Adipocyte (in vitro differentiated cells): ENCODE measurements at regions not wholly inside any gene's neighbourhood (a gene's known extent, or its start where the extent isn't known, plus 50 kb on each side); places are given as distances from the start of the nearest gene placed in this dataset.
"Not testable (repeated sequence)": the region's sequence is repeated elsewhere in the genome, so short reads cannot be mapped to it uniquely, and the experiment has no call there.

Source experiments
- DNase-seq: peaks from one replicate; pipeline ENCODE4 v3.0.0-alpha.2; 2015; ENCODE audit warnings: low read depth
- H3K27me3 ChIP-seq: replicated peaks from 2 replicates; pipeline ENCODE4 v1.7.0; 2013; ENCODE audit warnings: mild to moderate bottlenecking, low read length, moderate library complexity; ENCODE audit not compliant: control insufficient read depth, insufficient read depth
- H3K36me3 ChIP-seq: 2 replicates; pipeline ENCODE4 v1.7.0; 2013; ENCODE audit warnings: low read length, mild to moderate bottlenecking, moderate library complexity; ENCODE audit not compliant: control insufficient read depth, insufficient read depth, severe bottlenecking
- H3K4me1 ChIP-seq: 2 replicates; pipeline ENCODE4 v1.7.0; 2013; ENCODE audit warnings: mild to moderate bottlenecking, low read length, moderate library complexity; ENCODE audit not compliant: control insufficient read depth, insufficient read depth
- H3K4me3 ChIP-seq: 2 replicates; pipeline ENCODE4 v1.7.0; 2013; ENCODE audit warnings: mild to moderate bottlenecking, low read length, moderate library complexity
- H3K9ac ChIP-seq: 2 replicates; pipeline ENCODE4 v1.7.0; 2013; ENCODE audit warnings: mild to moderate bottlenecking, low read length, moderate library complexity
- H3K9me3 ChIP-seq: 2 replicates; pipeline ENCODE4 v1.7.0; 2013; ENCODE audit warnings: mild to moderate bottlenecking, low read length, moderate library complexity; ENCODE audit not compliant: control insufficient read depth

DNA sequence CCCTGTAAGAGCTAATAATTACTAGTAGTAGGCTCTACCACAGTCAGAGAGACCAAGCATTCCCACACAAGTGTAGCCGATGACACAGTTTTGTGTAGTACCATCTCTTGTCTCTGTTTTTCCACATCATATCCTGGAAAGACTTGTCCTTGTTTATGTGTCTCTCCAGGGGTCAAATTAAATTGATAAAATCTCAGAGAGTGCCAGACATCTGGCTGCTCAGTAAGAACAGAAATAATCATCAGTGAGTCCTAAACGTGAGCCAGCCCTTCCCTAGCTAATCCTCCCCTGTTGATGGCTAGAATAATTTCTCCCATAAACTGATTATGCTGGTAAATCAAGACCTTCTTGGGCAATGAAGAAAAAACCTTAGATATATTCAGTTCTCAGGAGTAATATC is 111.4 kb upstream of the GRAMD1B start:
- DNase-seq: no peak
- Histone ChIP-seq H3K36me3 (no peaks in the 10 kb centered on the region), H3K27me3 (peaks cover 9% of the 10 kb centered on the region), H3K4me3 (no peak overlapping the region), H3K9ac (no peak overlapping the region), H3K9me3 (no peaks in the 10 kb centered on the region), H3K4me1 (no peaks in the 10 kb centered on the region)

DNA sequence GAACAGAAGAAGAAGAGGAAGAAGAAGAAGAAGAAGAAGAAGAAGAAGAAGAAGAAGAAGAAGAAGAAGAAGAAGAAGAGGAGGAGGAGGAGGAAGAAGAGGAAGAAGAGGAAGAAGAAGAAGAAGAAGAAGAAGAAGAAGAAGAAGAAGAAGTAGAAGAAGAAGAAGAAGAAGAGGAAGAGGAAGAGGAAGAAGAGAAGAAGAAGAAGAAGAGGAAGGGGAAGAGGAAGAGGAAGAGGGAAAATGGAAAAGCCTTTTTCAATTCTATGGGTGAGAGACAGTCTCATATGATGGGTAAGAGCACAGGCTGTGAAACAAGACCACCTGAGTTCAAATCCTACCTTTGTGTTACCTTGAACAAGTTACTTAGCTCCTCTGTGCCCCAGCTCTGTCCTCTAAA is 111.9 kb upstream of the GRAMD1B start:
- not testable (repeated sequence) for H3K4me1 ChIP-seq, H3K4me3 ChIP-seq, H3K9ac ChIP-seq, H3K36me3 ChIP-seq, H3K9me3 ChIP-seq, H3K27me3 ChIP-seq, DNase-seq

GRCh38 chr11:123316003-123316402 is 114.1 kb upstream of the GRAMD1B start:
- H3K27me3 ChIP-seq: peaks cover 6% of the 10 kb centered on the region
- no peaks in the 10 kb centered on the region for H3K36me3 ChIP-seq
- H3K9ac ChIP-seq: no peak overlapping the region
- no peak for DNase-seq
- no peaks in the 10 kb centered on the region for H3K4me1 ChIP-seq
- no peak overlapping the region for H3K4me3 ChIP-seq
- H3K9me3 ChIP-seq: no peaks in the 10 kb centered on the region

DNA sequence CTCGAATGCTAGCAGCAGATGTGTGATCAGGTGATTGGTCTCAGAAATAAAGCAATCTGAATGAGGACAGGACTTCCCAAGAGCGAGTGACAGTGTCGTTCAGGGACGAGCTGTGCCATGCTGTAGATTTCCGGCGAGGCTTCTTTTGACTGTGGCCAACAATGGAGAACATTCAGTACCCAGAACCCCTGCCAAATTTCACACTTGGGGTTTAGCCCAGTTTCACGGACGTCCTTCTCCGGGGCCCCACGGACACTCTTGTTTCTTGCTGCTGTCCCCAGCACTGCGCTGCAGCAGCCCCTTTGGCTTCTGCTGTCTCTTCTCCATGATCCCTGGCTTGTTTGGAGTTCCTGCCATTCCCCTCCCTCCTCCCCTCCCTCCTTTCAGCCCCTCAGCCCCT is 115.1 kb upstream of the GRAMD1B start:
- no peak for DNase-seq
- Histone ChIP-seq H3K36me3 (no peaks in the 10 kb centered on the region), H3K4me1 (no peaks in the 10 kb centered on the region), H3K4me3 (no peak overlapping the region), H3K27me3 (peaks cover 6% of the 10 kb centered on the region), H3K9me3 (no peaks in the 10 kb centered on the region), H3K9ac (no peak overlapping the region)

- Histone ChIP-seq H3K4me3 (no peak overlapping the region), H3K27me3 (peaks cover 2% of the 10 kb centered on the region), H3K4me1 (peaks cover 5% of the 10 kb centered on the region), H3K36me3 (no peaks in the 10 kb centered on the region), H3K9ac (no peak overlapping the region), H3K9me3 (no peaks in the 10 kb centered on the region)
- DNase-seq: no peak
These were observed 116.8 kb upstream of the GRAMD1B start for GRCh38 chr11:123313262-123313661.

DNA sequence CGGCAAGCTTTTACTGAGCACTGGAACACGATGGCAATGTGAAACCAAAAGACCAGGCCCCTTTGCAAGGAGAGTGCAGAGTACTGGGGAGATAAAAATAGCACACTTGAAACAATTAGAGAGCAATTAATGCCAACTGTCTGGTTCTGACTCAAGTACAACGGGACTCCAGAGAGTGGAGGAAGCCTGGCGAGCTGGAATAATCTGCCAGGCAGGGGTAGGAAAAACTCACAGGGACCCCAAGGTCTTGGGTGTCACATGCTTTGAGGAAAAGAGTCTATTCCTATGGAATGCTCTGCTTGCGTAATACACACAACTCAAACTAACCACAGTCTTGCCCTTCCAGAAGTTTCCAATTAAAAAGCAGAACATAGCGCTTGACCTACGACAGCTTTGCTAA is 113.0 kb upstream of the CLMP start:
- Histone ChIP-seq H3K27me3 (no peaks in the 10 kb centered on the region), H3K4me3 (peak overlapping the region; percentile 2), H3K9ac (peak overlapping the region; percentile 44), H3K4me1 (peaks cover 15% of the 10 kb centered on the region), H3K9me3 (no peaks in the 10 kb centered on the region), H3K36me3 (no peaks in the 10 kb centered on the region)
- peak; percentile 84 for DNase-seq

GRCh38 chr11:123307276-123307675 is 112.2 kb upstream of the CLMP start:
- H3K27me3 ChIP-seq: no peaks in the 10 kb centered on the region
- H3K4me3 ChIP-seq: no peak overlapping the region
- no peak for DNase-seq
- H3K36me3 ChIP-seq: no peaks in the 10 kb centered on the region
- peak overlapping the region; percentile 44 for H3K9ac ChIP-seq
- peaks cover 22% of the 10 kb centered on the region for H3K4me1 ChIP-seq
- H3K9me3 ChIP-seq: no peaks in the 10 kb centered on the region

GRCh38 chr11:123306531-123306930 is 111.5 kb upstream of the CLMP start:
- Histone ChIP-seq H3K36me3 (no peaks in the 10 kb centered on the region), H3K9me3 (no peaks in the 10 kb centered on the region), H3K27me3 (no peaks in the 10 kb centered on the region), H3K9ac (no peak overlapping the region), H3K4me1 (peaks cover 28% of the 10 kb centered on the region), H3K4me3 (no peak overlapping the region)
- no peak for DNase-seq

- Histone ChIP-seq H3K4me1 (peaks cover 34% of the 10 kb centered on the region), H3K36me3 (no peaks in the 10 kb centered on the region), H3K4me3 (no peak overlapping the region), H3K9ac (no peak overlapping the region), H3K9me3 (no peaks in the 10 kb centered on the region), H3K27me3 (no peaks in the 10 kb centered on the region)
- no peak for DNase-seq
These were observed 110.7 kb upstream of the CLMP start for GRCh38 chr11:123305601-123306375.

- no peak for DNase-seq
- Histone ChIP-seq H3K4me3 (no peak overlapping the region), H3K27me3 (peaks cover 4% of the 10 kb centered on the region), H3K9ac (no peak overlapping the region), H3K36me3 (no peaks in the 10 kb centered on the region), H3K9me3 (no peaks in the 10 kb centered on the region), H3K4me1 (peaks cover 34% of the 10 kb centered on the region)
These were observed 109.9 kb upstream of the CLMP start for GRCh38 chr11:123304828-123305466.

DNA sequence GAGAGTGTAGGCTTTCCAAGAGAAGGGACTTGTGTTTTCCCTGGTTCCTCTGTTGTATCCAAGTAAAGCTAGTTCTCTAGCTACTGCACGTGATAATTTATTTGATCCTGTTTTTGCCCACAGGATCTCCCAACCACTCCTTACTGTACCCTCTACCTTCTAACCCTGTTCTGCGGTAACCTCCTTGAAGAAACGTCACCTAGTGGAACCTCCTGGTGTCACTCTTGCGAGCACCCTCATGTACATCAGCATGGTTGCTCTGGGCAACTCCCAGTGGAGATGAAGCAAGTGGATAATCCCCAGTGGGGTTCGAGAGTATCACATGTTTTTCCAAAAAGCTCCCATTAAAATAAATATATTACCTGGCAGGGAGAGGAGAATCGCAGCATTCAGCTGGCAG is 108.9 kb upstream of the CLMP start:
- H3K27me3 ChIP-seq: peaks cover 4% of the 10 kb centered on the region
- no peak for DNase-seq
- no peak overlapping the region for H3K9ac ChIP-seq

More for the DNA sequence above, 108.9 kb upstream of the CLMP start:
- Histone ChIP-seq H3K4me1 (peaks cover 34% of the 10 kb centered on the region), H3K4me3 (no peak overlapping the region), H3K36me3 (no peaks in the 10 kb centered on the region), H3K9me3 (no peaks in the 10 kb centered on the region)
